SHP77 (cell line): ENCODE measurements at regions not wholly inside any gene's neighbourhood (a gene's known extent, or its start where the extent isn't known, plus 50 kb on each side); places are given as distances from the start of the nearest gene placed in this dataset.

Source experiments
- DNase-seq, 2 experiments: peaks; one replicate each; lab custom pipeline; 2025; lab: John Stamatoyannopoulos, UW

DNA sequence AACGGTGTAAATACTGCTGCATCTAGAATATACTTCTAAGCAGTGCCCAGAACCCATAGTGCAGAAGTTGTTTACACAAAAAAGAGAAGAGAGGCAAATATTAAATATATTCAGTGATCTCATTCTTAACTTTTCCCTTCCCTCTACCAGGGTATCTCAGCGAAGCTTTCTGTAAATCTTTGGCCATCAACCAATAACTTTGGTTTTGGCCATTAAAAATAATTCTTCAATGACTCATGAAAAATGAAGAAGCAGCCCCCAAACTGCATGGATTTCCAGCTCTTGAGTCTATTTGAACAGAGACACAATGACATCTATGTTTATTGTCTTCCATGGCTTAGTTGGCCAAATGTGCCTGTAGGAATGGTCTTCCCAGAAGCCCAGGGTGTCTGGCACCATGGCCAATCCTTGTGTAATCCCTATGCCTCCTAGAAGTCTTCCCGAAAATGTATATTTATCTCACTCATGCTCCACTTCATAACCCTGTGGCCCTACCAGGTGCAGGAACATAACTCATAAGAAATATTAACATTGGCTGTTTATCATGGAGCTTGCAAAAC lies 646.6 kb downstream of the TOX3 start:
- DNase-seq: no peak

DNA sequence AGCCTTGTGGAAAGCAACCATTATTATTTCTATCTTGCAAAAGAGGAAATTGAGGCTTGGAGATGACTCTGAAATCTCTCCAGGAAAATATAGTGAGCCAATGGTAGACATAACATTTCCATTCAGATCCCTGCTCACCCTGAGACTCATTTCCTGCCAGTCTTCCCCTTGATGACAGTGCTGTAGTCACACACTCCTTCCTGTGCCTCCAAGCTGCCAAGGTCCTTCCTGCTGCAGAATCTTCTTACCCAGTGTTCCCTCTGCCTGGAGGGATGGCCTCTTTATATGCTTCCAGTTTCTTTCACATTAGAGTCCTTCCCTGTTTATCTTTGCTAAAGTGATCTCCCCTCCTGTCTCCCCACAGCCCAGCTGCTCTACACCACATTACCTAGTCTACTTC lies 648.1 kb downstream of the TOX3 start:
- no peak for DNase-seq

GRCh38 chr16:51896013-51896412 lies 650.9 kb downstream of the TOX3 start:
- DNase-seq: no peak

- no peak for DNase-seq
These were observed 654.5 kb downstream of the TOX3 start for GRCh38 chr16:51892293-51893007.

DNA sequence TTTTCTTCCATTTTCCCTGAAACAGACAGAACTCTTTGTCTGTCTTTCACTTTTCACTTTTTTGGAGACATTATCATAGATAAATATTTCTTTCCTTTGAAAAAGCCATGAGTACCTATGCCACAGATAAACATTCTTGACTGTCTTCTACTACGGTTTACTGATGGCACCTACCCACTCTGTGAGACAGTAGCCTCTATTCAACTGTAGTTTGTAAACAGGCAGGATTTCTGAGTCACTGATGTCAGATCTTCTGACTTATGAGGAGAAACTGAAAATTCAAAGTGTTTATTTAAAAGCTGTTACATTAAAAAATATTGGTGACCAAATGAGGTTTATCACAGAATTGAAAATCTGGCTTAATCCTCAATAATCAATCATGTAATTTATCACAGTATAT lies 658.4 kb downstream of the TOX3 start:
- DNase-seq: no peak

- no peak for DNase-seq
These were observed 658.9 kb downstream of the TOX3 start for GRCh38 chr16:51888016-51888415.

- no peak for DNase-seq
These were observed 660.5 kb downstream of the TOX3 start for GRCh38 chr16:51886456-51886855.

- no peak for DNase-seq
These were observed 662.2 kb downstream of the TOX3 start for GRCh38 chr16:51884773-51885172.

DNA sequence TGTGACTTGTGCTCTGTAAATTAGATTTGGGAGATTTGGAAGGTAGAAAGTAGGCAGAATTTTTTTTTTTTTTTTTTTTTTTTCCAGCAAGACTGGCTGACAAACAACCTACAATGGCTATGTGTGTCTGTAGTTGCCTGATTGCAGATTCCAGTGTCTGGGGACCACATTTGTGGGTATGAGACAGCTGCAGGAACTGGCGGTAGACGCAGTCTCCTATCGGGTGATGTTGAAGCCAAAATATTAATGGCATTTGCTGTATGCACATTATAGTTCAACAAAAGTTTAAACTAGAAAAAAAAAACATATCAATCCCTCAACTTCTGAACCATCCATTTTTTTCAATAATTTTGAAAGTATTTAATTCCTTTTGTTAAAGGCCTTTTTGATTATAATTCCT lies 665.2 kb downstream of the TOX3 start:
- no peak for DNase-seq

DNA sequence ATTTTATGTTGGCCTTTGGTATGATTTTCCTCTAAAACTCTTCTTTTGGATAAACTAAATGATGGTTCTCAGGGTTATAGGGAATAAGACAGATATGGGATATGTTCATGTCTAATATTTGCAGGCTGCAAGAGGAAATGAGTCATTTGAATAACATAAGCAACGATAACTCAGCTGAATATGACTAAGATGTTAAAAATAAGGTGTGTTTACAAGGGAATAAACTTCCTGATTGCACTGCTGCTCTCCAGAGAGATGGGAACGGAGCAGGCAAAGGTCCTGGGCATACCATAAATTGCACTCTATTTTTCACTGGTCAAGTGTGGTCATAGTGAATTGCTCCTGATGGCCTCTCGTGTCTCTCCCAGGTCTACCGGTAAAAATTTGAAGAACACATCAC lies 666.2 kb downstream of the TOX3 start:
- DNase-seq: no peak

DNA sequence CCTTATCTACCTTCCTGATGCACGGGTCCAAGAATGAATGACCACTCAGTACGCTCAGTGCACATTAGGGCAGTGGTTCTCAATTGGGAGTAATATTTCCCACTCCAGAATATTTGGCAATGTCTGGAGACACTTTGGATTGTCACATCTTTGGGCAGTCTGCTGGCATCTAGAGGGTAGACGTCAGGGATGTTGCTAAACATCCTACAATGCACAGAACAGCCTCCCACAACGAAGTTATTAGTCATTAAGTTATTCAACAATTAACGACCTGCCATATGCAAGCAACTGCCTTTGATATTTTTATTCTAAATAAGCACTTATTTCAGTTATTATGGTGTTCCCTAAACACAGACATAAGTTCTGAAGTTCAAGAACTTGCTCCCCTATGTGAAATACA lies 669.3 kb downstream of the TOX3 start:
- DNase-seq: no peak

GRCh38 chr16:51876934-51877333 lies 670.0 kb downstream of the TOX3 start:
- DNase-seq: no peak

- no peak for DNase-seq
These were observed 670.4 kb downstream of the TOX3 start for GRCh38 chr16:51876601-51876875.

DNA sequence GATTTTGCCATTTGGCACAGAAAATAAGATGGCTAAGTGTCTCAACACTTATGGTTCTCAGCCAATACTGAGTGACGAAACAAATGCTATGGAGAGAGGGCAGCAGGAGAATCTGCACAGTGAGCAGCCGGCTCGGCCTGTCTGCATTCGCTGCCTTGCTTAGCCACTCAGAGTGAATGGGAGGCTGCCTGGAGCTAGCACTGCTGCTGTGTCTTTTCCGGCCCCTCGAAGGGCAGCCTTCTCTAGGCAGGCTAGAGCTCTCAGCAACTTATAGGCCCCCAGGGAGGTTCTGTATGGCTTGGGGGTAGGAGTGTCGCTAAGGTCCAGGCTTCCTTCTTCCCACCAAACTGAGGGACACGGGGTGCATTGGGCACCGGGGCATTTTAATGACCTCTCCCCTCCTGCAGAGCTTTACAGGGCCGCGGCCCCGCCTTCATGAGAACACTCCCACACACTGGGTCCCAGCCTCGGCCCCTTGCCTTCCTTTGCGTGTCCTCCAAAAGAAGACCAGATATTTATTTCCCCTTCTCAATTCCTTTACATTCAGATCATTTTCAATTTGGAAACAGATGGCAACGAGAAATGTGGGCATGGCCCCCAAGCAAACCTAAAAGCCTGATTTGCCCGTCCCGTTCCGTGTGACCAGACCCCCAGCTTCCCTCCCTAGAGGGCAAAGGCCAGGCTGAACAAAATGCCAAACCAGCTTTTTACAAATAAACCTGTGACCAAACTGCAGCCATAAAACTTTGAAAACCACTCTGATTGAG lies 670.9 kb downstream of the TOX3 start:
- DNase-seq: no peak

DNA sequence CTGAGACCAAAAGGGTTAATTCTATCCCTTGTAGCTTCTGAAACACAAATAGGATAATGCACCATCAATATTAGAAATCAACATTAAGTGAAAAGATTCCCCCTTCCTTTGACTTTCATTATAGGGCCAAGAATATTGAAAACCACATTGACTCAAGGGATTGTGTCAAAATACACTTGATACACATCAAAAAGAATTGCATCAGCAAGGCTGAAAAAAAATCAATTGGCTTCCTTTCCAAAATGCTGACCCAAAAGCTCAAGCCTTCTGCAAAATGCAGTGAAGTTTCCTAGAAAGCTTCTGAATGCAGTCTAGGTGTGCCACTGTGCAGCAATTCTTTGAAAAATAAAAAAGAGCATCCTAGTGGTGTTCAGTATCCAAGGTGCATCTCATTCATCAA lies 674.4 kb downstream of the TOX3 start:
- DNase-seq: no peak

GRCh38 chr16:51870296-51870854 lies 676.6 kb downstream of the TOX3 start:
- DNase-seq: no peak

DNA sequence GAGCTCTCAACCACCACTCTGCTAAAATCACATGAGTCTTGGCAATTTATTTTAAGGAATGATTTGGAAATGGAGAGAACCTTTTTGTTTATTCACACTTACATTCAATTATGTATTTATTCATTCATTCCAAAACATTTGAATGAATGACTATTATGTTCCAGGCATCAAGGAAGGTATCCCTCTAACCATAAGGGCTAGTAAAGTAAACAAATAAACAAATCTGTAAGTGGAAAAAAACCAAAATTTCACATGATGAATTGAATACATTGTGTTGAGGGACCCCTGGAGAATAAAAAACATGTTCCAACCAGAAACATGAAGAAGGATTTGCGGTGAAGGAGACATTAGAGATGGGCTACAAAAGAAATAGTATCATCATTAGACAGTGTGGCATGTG lies 677.8 kb downstream of the TOX3 start:
- DNase-seq: no peak

GRCh38 chr16:51868631-51869030 lies 678.3 kb downstream of the TOX3 start:
- DNase-seq: no peak

GRCh38 chr16:51867386-51868065 lies 679.4 kb downstream of the TOX3 start:
- no peak for DNase-seq

- no peak for DNase-seq
These were observed 682.4 kb downstream of the TOX3 start for GRCh38 chr16:51864575-51864974.

GRCh38 chr16:51854401-51854951 lies 692.5 kb downstream of the TOX3 start:
- no peak for DNase-seq

DNA sequence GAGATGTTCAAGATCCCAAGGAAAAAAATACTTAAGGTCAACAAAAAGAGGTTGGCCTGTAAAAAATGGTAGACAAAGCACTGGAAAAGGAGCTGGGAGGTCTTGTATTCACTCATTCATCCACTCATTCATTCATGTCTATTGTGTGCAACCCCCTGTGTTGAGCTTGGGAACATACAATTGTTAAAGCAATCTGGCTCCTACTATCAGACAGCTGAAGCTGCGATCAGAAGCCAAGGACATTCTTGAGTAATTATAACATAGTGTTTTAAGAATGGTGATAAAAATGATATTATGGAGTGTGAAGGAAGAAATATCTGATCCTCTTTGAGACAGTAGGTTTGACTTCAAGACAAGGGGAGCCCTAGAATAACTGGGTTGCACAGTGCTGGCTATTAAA lies 693.4 kb downstream of the TOX3 start:
- DNase-seq: no peak
